NT2/D1 (cell line): ENCODE measurements at regions not wholly inside any gene's neighbourhood (a gene's known extent, or its start where the extent isn't known, plus 50 kb on each side); places are given as distances from the start of the nearest gene placed in this dataset.

Experiments used
- DNase-seq: peaks from one replicate; pipeline ENCODE4 v3.0.0-alpha.2; 2011; ENCODE audit warnings: low read depth, low spot score
- H3K27me3 ChIP-seq: 2 replicates; pipeline ENCODE4 v1.6.0; 2011; ENCODE audit warnings: mild to moderate bottlenecking; ENCODE audit not compliant: insufficient read length, insufficient read depth
- H3K36me3 ChIP-seq: 2 replicates; pipeline ENCODE4 v1.6.1; 2011; ENCODE audit warnings: mild to moderate bottlenecking, low read length, mixed read lengths; ENCODE audit not compliant: insufficient read depth, insufficient read length
- H3K4me1 ChIP-seq: 2 replicates; pipeline ENCODE4 v1.5.1; 2011; ENCODE audit not compliant: insufficient read depth, insufficient read length
- H3K4me3 ChIP-seq: 2 replicates; pipeline ENCODE4 v1.5.1; 2011; ENCODE audit warnings: low read depth; ENCODE audit not compliant: insufficient read length
- H3K9ac ChIP-seq: 2 replicates; pipeline ENCODE4 v1.6.0; 2011; ENCODE audit warnings: low read depth; ENCODE audit not compliant: insufficient read length
- H3K9me3 ChIP-seq: 2 replicates; pipeline ENCODE4 v1.5.1; 2011; ENCODE audit warnings: mild to moderate bottlenecking, low read length; ENCODE audit not compliant: insufficient read depth
- SUZ12 ChIP-seq: IDR thresholded peaks from 2 replicates; pipeline ENCODE4 v1.6.1; 2011; ENCODE audit not compliant: insufficient read length, insufficient read depth; ENCODE audit errors: extremely low read depth
- YY1 ChIP-seq: IDR thresholded peaks from 2 replicates; pipeline ENCODE4 v1.6.1; 2011; ENCODE audit not compliant: insufficient read length, insufficient read depth
- ZNF274 ChIP-seq: IDR thresholded peaks from 2 replicates; pipeline ENCODE4 v1.6.1; 2011; ENCODE audit warnings: mild to moderate bottlenecking, low read depth, low read length

DNA sequence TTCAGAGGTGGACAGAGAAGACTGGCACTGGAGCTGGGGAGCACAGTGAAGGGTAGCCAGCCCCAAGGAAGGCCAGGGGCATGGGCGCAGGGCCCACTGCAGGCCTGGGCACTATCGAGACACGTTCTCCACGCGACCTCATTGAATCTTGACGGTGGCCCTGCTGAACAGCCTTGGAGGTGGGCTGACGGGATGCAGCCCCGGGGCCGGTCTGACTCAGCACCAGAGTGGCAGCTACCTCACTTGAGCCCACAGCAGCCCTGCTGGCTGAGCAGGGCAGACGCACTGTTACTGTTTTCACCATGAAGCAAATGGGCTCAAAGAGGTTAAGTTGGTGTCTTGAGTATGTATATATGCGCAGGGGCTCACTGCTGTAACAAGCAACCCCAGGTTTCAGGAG is 78.8 kb upstream of the FOXF1 start:
- TF ChIP-seq YY1: no peak
- no peak for TF ChIP-seq ZNF274
- TF ChIP-seq SUZ12: no peak
- Histone ChIP-seq H3K27me3 (peaks cover 8% of the 10 kb centered on the region), H3K9ac (no peak overlapping the region), H3K4me1 (peaks cover 5% of the 10 kb centered on the region), H3K4me3 (no peak overlapping the region), H3K9me3 (no peaks in the 10 kb centered on the region), H3K36me3 (no peaks in the 10 kb centered on the region)
- DNase-seq: no peak

DNA sequence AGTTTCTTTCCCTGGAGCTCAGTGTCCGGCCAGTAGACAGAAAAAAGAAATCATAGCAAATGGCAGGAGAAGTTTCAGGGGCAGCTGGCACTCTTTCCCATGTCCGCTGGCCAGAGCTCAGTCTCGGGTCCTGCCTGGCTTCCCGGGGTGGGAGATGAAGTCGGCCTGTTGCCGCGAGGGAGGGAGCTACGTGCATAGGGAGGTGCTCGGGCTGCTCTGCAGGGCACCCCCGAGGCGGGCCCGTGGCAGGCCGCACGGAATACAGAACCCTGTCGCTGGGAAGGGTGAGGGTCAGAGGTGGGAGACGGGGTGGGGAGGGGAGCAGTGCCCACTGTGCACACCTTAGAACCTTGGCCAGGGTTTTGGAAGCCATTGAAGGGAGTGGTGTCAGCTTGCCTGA is 78.3 kb upstream of the FOXF1 start:
- TF ChIP-seq YY1 (no peak), SUZ12 (no peak), ZNF274 (no peak)
- Histone ChIP-seq H3K4me1 (peaks cover 5% of the 10 kb centered on the region), H3K36me3 (no peaks in the 10 kb centered on the region), H3K9ac (no peak overlapping the region), H3K9me3 (no peaks in the 10 kb centered on the region), H3K4me3 (no peak overlapping the region), H3K27me3 (peaks cover 12% of the 10 kb centered on the region)
- DNase-seq: no peak

DNA sequence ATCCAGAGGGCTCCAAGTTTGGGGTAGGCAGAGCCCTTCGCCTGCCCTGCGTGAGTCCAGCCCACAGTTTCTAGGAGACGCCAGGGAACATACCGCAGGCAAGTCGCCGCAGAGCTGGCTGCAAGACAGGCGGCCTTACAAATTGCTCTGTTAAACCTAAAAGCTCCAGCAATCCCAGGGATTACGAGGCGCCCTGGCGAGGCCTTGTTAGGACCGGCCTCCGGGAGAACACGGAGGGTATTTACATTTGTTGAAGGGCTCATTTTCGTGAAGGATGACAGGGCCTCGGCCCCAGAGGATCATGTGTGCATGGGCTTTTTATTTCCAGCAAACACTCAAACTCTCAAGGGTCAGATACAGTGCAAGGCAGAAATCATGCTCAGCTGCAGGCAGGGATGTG is 77.6 kb upstream of the FOXF1 start:
- Histone ChIP-seq H3K4me3 (no peak overlapping the region), H3K27me3 (peaks cover 18% of the 10 kb centered on the region), H3K9me3 (no peaks in the 10 kb centered on the region), H3K36me3 (no peaks in the 10 kb centered on the region), H3K4me1 (peaks cover 5% of the 10 kb centered on the region), H3K9ac (no peak overlapping the region)
- no peak for DNase-seq
- no peak for TF ChIP-seq ZNF274
- TF ChIP-seq YY1: no peak
- no peak for TF ChIP-seq SUZ12

DNA sequence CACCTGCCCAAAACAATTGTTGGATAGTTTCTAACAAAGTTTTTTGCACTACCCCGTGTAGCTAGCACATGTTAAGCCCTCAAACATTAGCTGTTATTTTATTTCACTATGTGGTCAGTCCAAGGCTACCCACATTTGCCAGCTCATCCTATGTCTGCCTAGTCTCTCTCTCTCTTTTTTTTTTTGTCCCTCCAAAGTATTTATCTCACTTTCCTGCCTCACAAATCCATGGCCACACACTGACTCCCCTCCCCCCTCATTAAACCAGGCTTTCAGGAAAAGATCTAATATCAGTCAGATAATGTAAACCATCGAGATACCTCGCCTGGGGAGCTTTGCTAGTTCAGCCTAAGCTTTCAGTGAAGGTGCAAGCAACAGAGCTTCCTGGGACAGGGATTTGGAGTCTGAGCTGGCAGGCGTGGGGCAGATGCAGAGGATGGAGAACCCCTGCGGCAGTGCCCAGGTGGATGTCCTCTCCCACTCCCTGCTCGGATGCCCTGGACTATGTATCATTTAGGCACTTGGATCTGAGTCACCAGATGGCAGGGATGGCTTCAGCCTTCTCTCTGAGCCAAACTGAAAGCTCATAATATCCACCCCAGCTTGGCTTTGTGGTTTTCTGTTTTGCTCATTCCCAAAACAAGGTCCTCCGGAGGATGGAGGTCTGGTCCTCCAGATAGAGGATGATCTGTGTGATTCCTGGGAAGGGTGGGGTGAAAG is 73.7 kb upstream of the FOXF1 start:
- no peak for TF ChIP-seq YY1
- no peak for TF ChIP-seq SUZ12
- no peak for TF ChIP-seq ZNF274
- DNase-seq: no peak
- Histone ChIP-seq H3K4me1 (no peaks in the 10 kb centered on the region), H3K27me3 (peaks cover 19% of the 10 kb centered on the region), H3K36me3 (no peaks in the 10 kb centered on the region), H3K4me3 (no peak overlapping the region), H3K9ac (no peak overlapping the region), H3K9me3 (no peaks in the 10 kb centered on the region)

DNA sequence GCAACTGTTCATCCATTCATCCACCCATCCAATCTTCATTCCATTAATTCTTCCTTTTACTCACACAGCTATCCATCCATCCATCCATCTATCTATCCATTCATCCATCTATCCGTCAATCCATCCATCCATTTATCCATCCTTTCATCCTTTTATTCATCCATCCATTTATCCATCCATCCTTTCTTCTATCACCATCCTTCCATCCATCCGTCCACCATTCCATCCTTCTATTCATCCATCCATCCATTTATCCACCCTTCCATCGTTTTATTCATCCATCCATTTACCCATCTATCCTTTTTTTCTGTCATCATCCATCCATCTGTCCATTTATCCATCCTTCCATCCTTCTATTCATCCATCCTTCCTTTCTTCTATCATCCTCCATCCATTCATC is 73.0 kb upstream of the FOXF1 start:
- no peaks in the 10 kb centered on the region for H3K36me3 ChIP-seq
- H3K4me3 ChIP-seq: no peak overlapping the region
- no peak overlapping the region for H3K9ac ChIP-seq
- peaks cover 23% of the 10 kb centered on the region for H3K27me3 ChIP-seq
- TF ChIP-seq YY1 (no peak), ZNF274 (no peak), SUZ12 (no peak)
- DNase-seq: no peak
- H3K9me3 ChIP-seq: no peaks in the 10 kb centered on the region
- H3K4me1 ChIP-seq: no peaks in the 10 kb centered on the region

DNA sequence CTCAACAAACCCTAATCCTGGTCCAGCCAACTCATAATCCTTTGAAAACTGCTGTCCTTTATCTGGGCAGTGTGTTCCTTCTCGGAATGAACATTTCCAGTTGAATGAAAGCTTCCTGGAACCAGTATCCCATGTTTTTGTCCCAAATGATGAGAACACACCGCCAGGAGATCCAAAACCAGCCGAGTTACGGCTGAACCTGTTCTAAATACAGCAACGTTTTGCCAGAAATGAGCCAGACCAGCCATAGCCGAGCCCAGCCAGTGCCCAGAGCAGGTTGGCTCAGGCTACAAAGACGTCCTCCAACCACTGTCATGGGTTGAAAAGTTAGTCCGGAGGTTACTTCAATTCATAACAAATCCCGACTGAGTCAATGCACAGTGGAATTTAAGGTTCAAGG is 67.6 kb upstream of the FOXF1 start:
- Histone ChIP-seq H3K36me3 (no peaks in the 10 kb centered on the region), H3K4me1 (no peaks in the 10 kb centered on the region), H3K9ac (no peak overlapping the region), H3K4me3 (no peak overlapping the region), H3K9me3 (peaks cover 10% of the 10 kb centered on the region; the same call in 1 of the 2 replicates), H3K27me3 (peaks cover 9% of the 10 kb centered on the region)
- no peak for DNase-seq
- TF ChIP-seq ZNF274: no peak
- no peak for TF ChIP-seq YY1
- no peak for TF ChIP-seq SUZ12

DNA sequence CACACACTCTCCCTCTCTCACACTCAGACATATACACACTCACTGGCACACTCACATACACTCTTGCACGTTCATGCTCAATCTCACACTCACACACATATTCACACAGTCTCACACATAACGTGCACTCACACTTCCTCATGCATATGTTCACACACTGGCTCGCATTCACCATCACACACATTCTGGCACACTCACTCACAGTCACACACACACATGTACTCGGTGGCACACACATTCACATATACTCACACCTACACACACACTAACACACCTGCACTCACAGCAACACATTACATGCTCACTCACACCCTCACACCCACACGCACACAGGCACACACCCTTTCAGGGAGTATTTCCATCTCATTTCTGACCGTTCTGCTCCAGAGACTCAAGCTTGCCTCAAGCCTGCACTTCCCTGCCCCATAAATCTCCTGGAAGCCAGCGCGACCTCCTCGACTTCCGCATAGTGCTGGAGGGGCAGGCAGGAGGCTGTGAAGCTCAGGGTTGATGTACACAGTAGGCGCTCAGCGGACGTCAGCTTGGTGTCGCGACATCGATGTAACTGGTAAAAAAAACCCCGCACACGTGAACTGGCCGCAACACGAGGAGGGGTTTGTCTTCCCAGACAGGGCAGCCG is 66.7 kb upstream of the FOXF1 start:
- H3K36me3 ChIP-seq: no peaks in the 10 kb centered on the region
- peaks cover 12% of the 10 kb centered on the region; the same call in 1 of the 2 replicates for H3K9me3 ChIP-seq
- TF ChIP-seq ZNF274 (no peak), SUZ12 (no peak), YY1 (no peak)
- no peak overlapping the region for H3K9ac ChIP-seq
- no peak for DNase-seq
- H3K27me3 ChIP-seq: peaks cover 4% of the 10 kb centered on the region
- no peaks in the 10 kb centered on the region for H3K4me1 ChIP-seq
- H3K4me3 ChIP-seq: no peak overlapping the region
